HG03159 (cell line): ENCODE measurements at regions not wholly inside any gene's neighbourhood (a gene's known extent, or its start where the extent isn't known, plus 50 kb on each side); places are given as distances from the start of the nearest gene placed in this dataset.

Experiments used
- ATAC-seq: cut with Tn5 transposase; IDR thresholded peaks from one replicate; pipeline ENCODE4 v1.9.1; 2021; ENCODE audit warnings: mild to moderate bottlenecking, moderate library complexity; ENCODE audit not compliant: unreplicated experiment

- ATAC-seq, result no peak
Measured at GRCh38 chr5:167247816-167248215, 1043.6 kb upstream of the WWC1 start.

- no peak for ATAC-seq
Measured at GRCh38 chr5:167248257-167248656, 1043.2 kb upstream of the WWC1 start.

GRCh38 chr5:167250996-167251395, 1040.4 kb upstream of the WWC1 start:
- no peak for ATAC-seq

GRCh38 chr5:167254132-167254531, 1037.3 kb upstream of the WWC1 start:
- no peak for ATAC-seq

- no peak for ATAC-seq
Measured at GRCh38 chr5:167255926-167256325, 1035.5 kb upstream of the WWC1 start.

GRCh38 chr5:167259806-167260205, 1031.6 kb upstream of the WWC1 start:
- no peak for ATAC-seq

GRCh38 chr5:167261309-167262100, 1029.9 kb upstream of the WWC1 start:
- ATAC-seq, result no peak

- ATAC-seq, result no peak
Measured at GRCh38 chr5:167263185-167263584, 1028.3 kb upstream of the WWC1 start.

GRCh38 chr5:167264348-167264747, 1027.1 kb upstream of the WWC1 start:
- ATAC-seq, result no peak

- ATAC-seq, result no peak
Measured at GRCh38 chr5:167268337-167268736, 1023.1 kb upstream of the WWC1 start.

GRCh38 chr5:167269146-167269545, 1022.3 kb upstream of the WWC1 start:
- ATAC-seq, result no peak

- no peak for ATAC-seq
Measured at GRCh38 chr5:167271081-167271480, 1020.4 kb upstream of the WWC1 start.

- no peak for ATAC-seq
Measured at GRCh38 chr5:167271511-167271910, 1019.9 kb upstream of the WWC1 start.

- no peak for ATAC-seq
Measured at GRCh38 chr5:167280111-167280510, 1011.3 kb upstream of the WWC1 start.

GRCh38 chr5:167281925-167282324, 1009.5 kb upstream of the WWC1 start:
- ATAC-seq, result no peak

GRCh38 chr5:167283691-167284090, 1007.8 kb upstream of the WWC1 start:
- ATAC-seq, result no peak

GRCh38 chr5:167284222-167284890, 1007.1 kb upstream of the WWC1 start:
- ATAC-seq, result no peak

GRCh38 chr5:167285591-167285990, 1005.9 kb upstream of the WWC1 start:
- ATAC-seq, result no peak

- ATAC-seq, result no peak
Measured at GRCh38 chr5:167286891-167287290, 1004.6 kb upstream of the WWC1 start.

GRCh38 chr5:167290478-167290877, 1001.0 kb upstream of the WWC1 start:
- no peak for ATAC-seq

- ATAC-seq, result no peak
Measured at GRCh38 chr5:167294882-167295680, 996.4 kb upstream of the WWC1 start.

GRCh38 chr5:167295681-167296005, 995.8 kb upstream of the WWC1 start:
- ATAC-seq, result no peak
